ENCODE measurements at regions not wholly inside any gene's neighbourhood (a gene's known extent, or its start where the extent isn't known, plus 50 kb on each side); places are given as distances from the start of the nearest gene placed in this dataset.
"Not testable (repeated sequence)": the region's sequence is repeated elsewhere in the genome, so short reads cannot be mapped to it uniquely, and the experiment has no call there.

DNA sequence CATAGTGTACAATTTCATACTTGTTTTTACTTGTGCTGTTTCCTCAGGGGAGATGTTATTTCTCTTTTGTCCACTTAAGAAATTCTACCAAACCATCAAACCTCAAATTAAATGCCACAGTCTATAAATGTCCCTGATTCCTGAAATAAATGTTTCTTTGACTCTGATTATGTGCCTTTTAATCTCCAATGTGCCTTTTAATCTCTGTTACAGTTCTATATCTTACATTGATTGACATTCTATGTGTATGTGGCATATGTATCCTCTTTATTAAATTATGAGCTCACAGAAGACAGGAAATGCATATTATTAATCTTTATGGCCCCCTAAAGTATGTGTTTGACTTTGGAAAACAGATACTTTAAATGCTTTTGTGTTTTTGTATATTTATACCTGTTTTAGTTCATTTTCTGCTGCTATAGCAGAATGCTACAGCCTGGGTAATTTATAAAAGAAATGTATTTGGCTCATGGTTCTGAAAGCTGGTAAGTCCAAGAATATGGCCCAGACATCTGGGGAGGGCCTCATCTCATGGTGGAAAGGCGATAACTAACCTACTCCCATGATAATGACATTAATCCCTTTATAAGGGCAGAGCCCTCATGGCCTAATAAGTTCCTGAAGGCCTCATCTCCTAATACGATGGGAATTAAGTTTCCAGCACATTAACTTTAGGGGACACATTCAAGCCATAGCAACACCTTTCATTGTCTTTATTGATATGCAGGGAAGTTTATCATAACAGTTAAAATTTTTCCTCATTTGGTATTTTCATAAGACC lies 403.9 kb downstream of the LIG4 start:
- no peak for DNase-seq

DNA sequence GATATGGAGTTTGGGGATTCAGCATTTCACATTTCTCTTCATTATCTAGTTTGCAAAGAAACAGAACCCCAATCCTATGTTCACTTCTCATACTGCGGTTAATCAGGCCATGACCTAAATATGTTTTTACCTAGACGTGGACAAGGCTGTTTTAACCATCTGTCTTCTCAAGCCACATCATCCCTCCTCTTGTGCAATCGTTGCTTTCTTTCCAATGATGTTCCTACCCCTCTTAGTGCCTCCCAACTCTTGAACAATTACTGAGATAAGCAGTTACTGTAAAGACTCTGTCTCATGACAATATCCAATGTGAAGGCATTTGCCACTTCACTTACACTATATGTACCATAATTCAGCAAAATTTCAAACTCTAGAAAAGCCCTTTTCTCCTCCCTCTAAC lies 406.2 kb downstream of the LIG4 start:
- no peak for DNase-seq

DNA sequence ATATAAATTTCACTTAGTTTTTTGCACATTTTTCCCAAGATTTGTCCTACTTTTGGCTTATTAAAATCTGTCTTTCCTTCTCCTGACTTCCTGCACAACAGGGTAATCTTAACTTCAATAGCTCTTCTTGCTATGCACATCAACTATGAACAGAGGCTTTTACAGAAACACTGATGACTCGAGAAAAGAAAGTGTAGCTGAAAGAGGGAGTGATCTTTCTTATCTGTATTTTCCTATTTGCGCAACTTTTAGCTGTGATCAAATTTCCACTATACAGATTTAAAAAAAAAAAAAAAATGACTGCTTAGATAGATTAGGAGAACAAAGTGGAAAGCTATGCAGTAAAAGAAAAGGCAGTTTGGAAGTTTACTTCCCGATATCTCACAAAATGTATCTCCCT lies 406.9 kb downstream of the LIG4 start:
- DNase-seq: no peak

DNA sequence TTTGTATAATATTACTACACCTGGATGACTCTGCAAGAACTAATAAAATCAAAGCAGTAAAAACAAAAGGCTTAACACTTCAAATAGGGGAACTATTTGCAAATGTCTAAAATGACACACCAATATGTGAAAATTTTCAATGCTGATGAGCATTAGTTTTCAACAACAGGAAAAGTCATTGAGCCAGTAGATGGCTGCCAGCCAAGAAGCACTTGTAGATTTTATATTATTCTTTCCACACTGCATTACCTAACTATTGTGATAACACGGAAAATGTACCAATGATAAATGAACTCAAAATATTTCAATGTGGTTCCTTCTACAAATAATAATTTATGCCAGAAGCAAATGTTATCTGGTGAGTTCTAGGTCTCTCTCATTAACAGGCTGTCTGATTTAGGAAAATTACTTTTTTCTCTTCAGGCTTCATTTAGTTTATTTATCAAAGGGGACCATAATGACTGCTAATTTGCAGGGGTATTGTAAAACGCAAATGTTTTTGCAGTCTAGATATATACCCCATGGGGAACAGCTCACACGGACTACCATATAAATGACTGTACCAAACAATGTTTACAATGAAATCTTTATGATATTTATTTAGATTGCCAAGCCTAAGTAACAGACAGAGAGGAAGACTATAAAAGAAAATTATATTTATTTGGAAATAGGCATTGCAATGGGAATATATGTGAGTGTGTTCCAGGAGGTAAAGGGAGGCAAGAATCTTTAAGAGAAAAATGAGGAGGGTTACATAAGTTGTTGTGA lies 407.8 kb downstream of the LIG4 start:
- no peak for DNase-seq

DNA sequence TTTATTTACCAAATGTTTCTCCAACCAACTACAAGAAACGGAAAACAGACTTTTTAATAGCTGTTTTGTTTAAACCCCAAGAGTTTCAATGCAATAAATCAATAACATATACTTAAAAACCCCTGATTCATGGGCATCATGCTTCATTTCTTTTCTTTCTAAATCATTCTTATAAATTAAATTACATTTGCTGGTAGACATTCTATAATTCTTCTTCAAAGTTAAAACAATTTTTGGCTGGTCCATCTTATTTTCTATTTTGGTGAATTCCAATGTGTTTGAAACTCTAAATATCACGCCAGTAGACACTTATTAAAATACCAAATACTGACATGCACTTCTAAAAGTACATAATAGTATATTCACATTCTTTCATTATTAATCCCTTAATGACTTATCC lies 408.6 kb downstream of the LIG4 start:
- no peak for DNase-seq

DNA sequence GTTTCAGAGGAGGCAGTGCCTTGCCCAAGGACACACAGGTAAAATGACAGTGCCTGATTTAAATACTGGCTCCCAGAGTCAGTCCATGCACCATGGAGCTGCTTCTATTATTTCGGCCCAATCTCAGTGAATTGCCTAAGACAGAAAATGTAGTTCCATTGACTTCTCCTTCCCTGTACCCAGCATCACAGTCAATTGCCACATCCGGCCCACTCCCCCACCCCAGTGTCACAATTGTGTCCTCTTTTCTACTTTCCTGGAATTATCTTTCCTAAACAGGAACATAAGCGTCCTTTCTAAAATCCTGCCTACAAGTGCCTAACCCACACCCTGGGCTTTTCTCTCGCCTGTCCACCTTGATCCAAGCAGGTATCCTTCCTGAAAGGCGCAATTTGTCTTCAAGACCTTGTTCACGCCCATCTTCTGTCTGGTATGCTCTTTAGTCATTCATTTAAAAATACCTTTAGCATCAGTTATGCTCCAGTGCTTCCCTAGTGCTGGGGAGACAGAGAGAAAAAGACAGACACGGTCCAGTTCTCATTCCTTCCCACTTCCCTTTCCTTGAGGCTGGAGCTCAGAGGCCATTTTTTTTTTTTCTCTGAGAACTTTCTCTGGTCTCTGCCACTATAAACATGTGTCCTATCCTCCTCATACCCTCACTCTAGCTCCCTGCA lies 411.4 kb downstream of the LIG4 start:
- no peak for DNase-seq

DNA sequence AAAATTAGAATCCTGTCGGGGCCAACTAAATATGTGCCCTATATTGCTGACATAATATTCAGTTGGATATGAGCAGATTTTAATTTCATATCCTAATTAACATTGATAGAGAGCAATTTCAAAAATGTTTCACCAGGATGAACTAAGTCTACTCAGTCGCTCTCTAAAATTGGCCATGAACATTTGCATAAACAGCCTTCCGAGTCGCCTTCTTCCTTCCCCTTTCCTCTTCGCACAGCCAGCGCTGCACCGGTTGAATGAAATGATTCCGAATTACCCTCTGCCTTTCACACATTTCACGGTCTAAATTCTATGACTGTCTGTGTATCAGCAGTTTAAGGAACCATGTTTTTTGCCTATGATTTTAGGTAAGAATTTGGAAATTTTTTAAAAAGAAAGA lies 413.7 kb downstream of the LIG4 start:
- no peak for DNase-seq

DNA sequence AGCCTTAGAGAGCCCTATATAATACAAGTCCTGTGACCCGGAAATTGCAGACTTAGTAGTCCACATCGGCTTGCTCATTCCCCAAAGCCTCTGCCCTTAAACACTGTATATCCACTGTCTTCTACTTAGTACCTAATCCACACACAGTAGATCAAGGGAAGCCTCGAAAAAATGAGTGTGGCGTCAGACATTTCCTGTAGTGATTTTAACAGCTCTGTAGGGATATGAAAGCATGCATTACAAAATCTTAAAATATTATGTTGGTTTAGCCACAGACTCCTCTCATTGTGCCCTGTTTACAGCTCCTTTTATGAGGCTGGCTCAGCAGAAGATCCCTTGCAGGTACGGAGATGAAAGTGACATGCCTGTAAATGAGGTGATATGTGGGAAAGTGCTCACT lies 416.3 kb downstream of the LIG4 start:
- DNase-seq: no peak

DNA sequence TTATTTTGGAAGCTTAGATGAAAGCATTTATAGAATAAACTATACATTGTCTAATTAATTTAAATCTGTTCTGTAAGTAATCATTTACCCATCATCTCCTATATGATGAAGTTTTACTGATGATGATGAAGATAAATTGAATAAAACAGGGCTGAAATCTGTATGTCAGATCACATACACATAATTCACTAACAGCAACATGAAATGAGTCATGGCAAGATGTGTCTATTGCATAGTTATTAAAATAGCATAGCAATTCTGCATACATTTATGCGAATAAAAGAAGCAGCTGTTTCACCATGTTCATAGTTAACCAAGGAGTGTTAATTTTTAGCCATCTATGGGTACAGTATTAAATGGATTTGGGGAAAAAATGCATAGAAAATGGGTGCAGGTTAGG lies 424.9 kb downstream of the LIG4 start:
- DNase-seq: no peak

DNA sequence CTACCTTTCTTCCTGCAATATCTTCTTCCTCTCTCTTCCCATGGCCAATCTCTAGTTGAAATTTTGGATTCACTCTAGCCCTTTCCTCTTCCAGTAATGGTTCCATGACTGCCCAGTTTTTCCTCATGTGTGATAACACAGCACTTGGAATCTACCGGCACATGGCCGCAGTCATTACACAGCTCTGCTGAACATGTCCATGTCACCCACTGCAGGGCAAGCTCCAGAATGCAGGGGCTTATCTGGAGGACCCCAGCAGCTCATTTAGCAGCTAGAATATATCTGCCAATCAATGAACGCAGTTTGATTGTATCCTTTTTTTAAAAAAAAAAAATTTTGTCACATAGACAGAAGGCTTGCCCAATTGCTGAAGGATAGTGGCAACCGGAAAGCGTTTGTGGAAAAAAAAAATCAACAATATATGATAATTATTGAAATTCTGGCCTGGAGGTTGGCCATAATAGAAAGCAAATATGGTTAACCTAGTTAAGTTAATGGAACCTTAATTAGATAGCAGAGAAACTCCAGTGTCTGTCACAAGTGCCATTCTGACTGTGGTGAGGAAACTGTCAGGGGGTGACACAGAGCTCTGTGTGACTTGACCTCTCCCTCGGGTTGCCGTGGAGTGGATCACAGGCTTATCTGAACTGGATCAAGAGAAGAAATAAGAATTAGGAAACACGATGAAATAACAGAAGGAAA lies 426.7 kb downstream of the LIG4 start:
- DNase-seq: no peak

DNA sequence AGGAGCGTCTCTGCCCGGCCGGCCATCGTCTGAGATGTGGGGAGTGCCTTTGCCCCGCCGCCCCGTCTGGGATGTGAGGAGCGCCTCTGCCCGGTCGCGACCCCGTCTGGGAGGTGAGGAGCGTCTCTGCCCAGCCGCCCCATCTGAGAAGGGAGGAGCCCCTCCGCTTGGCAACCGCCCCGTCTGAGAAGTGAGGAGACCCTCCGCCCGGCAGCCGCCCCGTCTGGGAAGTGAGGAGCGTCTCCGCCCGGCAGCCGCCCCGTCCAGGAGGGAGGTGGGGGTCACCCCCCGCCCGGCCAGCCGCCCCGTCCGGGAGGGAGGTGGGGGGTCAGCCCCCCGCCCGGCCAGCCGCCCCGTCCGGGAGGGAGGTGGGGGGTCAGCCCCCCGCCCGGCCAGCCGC lies 432.7 kb downstream of the LIG4 start:
- not testable (repeated sequence) for DNase-seq

DNA sequence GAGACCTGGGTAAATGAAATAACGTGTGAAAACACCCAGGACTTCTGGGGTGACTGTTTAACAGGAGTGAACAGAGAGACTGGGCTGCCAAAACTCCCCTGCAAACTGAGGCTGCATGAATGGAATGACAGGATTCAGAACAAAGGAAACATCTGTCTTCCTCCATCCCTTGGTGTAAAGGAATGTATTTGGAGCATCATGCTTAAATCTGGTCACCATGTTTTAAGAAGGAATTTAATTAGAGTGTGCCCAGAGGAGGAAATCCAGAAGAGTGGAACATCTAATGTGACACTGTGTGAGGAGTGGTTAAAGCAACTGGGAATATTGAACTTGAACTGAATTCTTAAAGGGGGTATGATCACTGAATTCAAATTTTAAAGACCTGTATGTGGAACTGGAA lies 437.2 kb downstream of the LIG4 start:
- no peak for DNase-seq

DNA sequence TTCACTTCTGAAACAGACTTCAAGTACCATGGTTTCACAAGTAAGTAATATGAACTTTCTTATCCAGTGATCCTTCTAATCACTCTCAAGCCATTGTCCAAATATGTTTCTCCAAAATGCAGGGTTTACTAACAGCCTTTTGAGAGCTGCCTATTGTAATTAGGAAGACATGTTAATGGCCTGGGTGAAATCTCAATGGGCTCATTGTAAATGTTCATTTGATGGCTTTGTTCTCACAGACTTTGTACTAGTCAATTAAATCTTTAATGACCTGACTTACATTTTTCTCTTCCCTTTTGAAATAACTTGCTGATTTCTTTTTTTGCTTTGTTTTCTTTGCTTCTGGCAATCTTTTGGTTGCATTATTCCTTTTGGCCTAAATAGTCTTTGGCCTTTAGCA lies 444.8 kb downstream of the LIG4 start:
- DNase-seq: no peak

DNA sequence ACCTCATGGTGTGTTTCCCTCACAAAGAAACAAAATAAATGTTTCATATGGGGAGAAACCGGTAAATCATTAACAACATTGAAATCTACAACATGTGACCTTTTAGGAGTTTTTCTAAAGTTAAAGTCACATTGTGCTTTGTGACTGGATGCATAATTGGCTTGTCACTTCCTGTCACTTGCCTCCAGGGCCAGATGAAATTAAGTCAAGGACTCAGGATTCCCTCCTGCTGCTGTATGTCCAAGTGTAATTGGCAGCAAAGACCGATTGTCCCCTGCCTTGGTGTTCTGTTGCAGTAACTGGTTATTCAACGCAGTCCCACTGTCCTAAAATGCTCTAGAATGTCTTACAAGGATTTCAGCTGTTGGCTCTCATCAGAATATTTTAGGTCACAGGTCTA lies 448.2 kb downstream of the LIG4 start:
- DNase-seq: no peak

DNA sequence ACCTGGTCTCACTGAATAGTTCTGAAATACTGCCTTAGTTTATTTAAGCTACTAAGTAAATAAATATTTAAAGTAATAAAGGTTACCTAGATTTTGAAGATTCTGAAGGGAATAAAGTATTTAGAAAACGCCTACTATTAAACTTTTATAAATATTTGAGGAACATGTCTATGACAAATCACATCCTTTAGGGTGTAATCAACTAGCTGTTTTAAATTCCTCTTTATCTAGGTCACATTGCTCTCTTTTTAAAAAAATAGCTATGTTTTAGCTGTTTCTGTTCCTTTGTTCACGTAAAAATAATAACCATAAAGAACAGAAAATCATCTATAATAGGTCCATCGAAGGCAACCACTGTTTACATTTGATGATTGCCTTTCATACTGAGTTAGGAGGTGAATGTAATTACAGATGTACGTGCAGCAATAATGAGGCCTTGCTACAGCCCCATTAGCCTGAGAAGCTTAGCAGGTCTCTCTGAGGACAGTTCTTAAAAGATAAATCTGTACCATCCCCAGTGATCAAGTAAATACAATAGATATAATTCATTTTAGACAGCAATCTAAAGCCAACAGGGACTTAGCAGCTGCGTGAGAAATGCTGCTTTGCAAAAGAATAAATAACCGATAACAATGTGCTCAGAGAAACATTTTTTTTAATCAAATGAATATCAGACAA lies 449.5 kb downstream of the LIG4 start:
- no peak for DNase-seq

DNA sequence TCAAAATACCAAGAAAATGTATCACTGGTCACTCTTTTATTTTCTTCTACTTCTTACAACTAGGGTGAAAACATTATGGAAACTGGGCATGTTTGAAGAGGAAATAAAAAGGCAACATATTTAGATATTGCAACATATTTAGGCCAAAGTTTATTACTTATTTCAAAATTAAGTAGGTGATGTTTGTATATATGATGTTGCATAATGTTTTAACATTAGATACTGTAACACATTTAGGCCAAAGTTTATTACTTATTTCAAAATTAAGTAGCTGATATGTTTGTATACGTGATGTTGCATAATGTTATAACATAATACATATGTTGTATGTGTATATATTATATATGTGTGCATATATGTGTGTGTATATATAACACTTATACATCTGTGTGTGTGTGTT lies 451.3 kb downstream of the LIG4 start:
- no peak for DNase-seq

DNA sequence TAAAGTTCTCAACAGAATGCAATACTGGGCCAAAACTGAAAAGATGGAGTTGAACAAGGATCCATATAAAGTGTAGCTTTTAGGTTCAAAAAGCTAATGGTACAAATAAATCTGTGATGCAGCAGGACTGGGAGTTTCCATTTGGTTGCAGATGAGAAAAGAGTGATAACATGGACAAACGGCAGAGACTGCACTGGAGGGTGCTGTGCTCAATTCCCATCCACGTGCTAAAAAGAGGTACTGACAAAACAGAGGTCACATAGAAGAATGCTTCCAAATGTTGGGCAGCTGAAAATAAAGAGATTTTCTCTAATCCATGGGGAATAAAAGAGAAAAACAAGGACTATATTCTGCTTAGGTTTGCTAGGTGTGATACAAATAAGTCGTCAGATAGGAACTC lies 461.6 kb downstream of the LIG4 start:
- DNase-seq: no peak

DNA sequence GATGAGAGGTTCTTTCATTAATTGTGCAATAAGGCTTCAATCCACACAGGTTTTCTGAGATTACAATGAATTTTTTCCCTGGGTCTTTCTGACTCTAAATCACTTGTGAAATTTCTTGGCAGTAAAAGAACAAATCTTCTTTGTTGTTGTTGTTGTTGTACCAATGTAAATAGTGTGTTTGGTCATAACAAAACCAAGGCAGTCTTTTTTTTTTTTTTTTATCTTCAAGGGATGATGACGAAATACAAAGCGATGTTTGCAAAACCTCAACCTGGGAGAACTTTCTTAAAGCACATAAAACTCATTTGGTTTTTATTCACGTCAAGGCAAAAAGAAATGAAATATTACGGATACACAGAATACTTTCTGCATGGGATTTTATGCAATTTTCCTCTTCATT lies 462.0 kb downstream of the LIG4 start:
- DNase-seq: no peak

DNA sequence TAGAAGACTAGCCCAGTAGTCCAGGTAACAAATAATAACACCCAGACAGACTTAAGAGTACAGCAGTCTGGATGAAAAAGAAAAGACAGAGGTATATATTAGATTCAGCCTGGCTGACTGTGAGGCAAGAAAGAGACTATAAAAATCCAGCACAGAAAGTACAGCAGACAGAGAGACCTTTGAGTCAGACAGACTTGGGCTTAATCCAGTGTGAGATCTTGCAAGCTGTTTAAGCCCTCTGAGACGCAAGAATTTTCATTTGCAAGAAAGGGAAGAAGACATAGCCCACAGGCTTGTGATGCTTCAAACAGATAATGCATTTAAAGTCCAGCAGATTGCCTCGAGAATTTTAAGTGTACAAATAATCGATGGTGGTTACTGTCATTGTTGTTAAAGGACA lies 471.4 kb downstream of the LIG4 start:
- no peak for DNase-seq

DNA sequence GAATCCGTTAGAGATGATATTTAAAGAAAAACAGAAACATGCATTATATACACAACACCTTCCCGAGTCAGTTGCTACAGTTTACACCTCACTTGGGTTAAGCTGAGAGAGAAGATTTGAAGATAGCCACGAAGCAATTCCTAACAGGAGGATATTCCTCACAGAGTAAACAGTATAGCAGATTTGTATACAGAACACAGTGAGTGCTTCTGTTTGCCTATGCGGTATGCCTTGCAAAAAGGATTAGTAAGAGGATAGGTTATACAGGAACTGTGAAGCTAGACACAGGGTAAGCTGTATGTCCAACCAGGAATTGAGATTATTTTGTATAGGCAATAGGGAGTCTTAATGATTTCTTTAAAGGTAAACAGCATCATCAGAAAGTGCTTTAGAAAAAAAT lies 471.8 kb downstream of the LIG4 start:
- DNase-seq: no peak

DNA sequence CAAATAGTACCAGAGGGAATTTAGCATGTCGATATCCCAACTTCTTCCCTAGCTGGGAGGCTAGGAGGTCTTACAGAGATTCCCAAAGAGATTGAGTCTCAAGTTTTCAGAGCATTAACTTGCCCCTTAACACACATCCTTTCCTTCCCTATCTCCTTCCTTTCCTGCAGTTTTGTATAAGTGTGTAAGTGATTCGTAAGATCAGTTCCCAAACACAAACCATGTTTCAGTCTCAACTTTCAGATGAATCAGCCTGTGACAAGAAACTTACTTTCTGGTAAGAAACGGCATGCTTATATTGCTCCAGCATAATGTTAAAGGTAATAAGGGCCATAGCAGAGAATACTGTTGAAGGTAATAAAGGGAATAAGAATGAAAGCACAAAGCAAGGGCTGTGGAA lies 472.2 kb downstream of the LIG4 start:
- DNase-seq: no peak

DNA sequence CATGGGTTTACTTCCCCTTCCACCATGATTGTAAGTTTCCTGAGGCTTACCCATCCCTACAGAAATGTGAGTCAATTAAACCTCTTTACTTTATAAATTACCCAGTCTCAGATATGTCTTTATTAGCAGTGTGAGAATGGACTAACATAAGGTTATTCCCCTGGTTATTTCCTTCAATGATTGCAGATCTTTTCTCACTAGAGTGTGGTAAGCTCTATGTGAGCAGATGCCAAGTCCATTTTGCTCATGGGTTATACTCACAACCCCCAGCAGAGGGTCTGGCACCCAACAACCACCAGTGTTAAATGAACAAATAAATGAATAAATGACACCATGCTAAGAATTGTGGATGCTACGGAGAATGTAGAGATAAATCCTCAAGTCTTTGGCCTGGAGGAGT lies 472.8 kb downstream of the LIG4 start:
- DNase-seq: no peak

DNA sequence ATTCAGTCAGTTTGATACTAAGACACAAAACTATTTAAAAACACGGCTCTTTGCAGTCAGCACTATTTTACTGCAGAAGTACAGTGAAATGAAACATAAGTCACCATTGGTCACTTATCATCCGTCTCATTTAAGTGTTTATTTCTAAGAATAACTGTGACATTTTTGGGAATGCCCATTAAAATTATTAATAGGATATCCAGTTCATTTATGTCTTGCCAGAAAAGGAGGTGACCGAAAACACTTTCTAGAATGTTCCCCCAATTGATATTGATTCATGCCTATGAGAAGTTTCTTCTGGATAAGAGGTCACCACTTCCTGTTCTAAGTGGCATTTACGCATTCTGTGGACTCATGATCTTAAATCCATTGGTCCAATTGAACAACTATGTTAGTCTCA lies 477.3 kb downstream of the LIG4 start:
- no peak for DNase-seq

Data from stimulated activated naive CD4-positive, alpha-beta T cell (primary cell).